HG03521 (cell line): ENCODE measurements at regions not wholly inside any gene's neighbourhood (a gene's known extent, or its start where the extent isn't known, plus 50 kb on each side); places are given as distances from the start of the nearest gene placed in this dataset.

Source experiments
- ATAC-seq: cut with Tn5 transposase; IDR thresholded peaks from one replicate; pipeline ENCODE4 v1.9.1; 2021; ENCODE audit warnings: mild to moderate bottlenecking, moderate library complexity; ENCODE audit not compliant: unreplicated experiment

GRCh38 chr2:14358774-14359173 is 273.7 kb upstream of the LRATD1 start:
- ATAC-seq: no peak

GRCh38 chr2:14363137-14363536 is 269.4 kb upstream of the LRATD1 start:
- no peak for ATAC-seq

- ATAC-seq: no peak
Observed at GRCh38 chr2:14363976-14364375, 268.5 kb upstream of the LRATD1 start.

- no peak for ATAC-seq
Observed at GRCh38 chr2:14364471-14364870, 268.0 kb upstream of the LRATD1 start.

- ATAC-seq: no peak
Observed at GRCh38 chr2:14385043-14385442, 247.5 kb upstream of the LRATD1 start.

- ATAC-seq: no peak
Observed at GRCh38 chr2:14387332-14387731, 245.2 kb upstream of the LRATD1 start.

- ATAC-seq: no peak
Observed at GRCh38 chr2:14388724-14389123, 243.8 kb upstream of the LRATD1 start.

GRCh38 chr2:14396533-14397083 is 235.9 kb upstream of the LRATD1 start:
- no peak for ATAC-seq

- no peak for ATAC-seq
Observed at GRCh38 chr2:14398641-14399040, 233.9 kb upstream of the LRATD1 start.

- no peak for ATAC-seq
Observed at GRCh38 chr2:14401873-14402272, 230.6 kb upstream of the LRATD1 start.

- no peak for ATAC-seq
Observed at GRCh38 chr2:14408695-14409094, 223.8 kb upstream of the LRATD1 start.

- ATAC-seq: no peak
Observed at GRCh38 chr2:14417551-14417950, 215.0 kb upstream of the LRATD1 start.

GRCh38 chr2:14418115-14418514 is 214.4 kb upstream of the LRATD1 start:
- ATAC-seq: no peak

GRCh38 chr2:14420851-14421250 is 211.7 kb upstream of the LRATD1 start:
- no peak for ATAC-seq

- ATAC-seq: no peak
Observed at GRCh38 chr2:14422426-14422825, 210.1 kb upstream of the LRATD1 start.

GRCh38 chr2:14423145-14423906 is 209.2 kb upstream of the LRATD1 start:
- no peak for ATAC-seq

- peak; percentile 63 for ATAC-seq
Observed at GRCh38 chr2:14424478-14425390, 207.8 kb upstream of the LRATD1 start.

- ATAC-seq: no peak
Observed at GRCh38 chr2:14425869-14426268, 206.6 kb upstream of the LRATD1 start.

GRCh38 chr2:14428056-14428455 is 204.5 kb upstream of the LRATD1 start:
- ATAC-seq: no peak

- no peak for ATAC-seq
Observed at GRCh38 chr2:14433946-14434495, 198.5 kb upstream of the LRATD1 start.

GRCh38 chr2:14445670-14446069 is 186.8 kb upstream of the LRATD1 start:
- no peak for ATAC-seq
